Ishikawa (cell line): ENCODE measurements at regions not wholly inside any gene's neighbourhood (a gene's known extent, or its start where the extent isn't known, plus 50 kb on each side); places are given as distances from the start of the nearest gene placed in this dataset.

Experiments
- CEBPB ChIP-seq: IDR thresholded peaks from 2 replicates; pipeline ENCODE4 v1.6.1; 2012
- CREB1 ChIP-seq: IDR thresholded peaks from 2 replicates; pipeline ENCODE4 v1.6.1; 2012; ENCODE audit warnings: low read depth
- EGR1 ChIP-seq: IDR thresholded peaks from 2 replicates; pipeline ENCODE4 v1.6.1; 2012
- EP300 ChIP-seq: IDR thresholded peaks from 2 replicates; pipeline ENCODE4 v1.6.1; 2012; ENCODE audit warnings: borderline replicate concordance
- FOXM1 ChIP-seq: IDR thresholded peaks from 2 replicates; pipeline ENCODE4 v1.6.1; 2012; ENCODE audit warnings: low read depth, borderline replicate concordance
- MAX ChIP-seq: IDR thresholded peaks from 2 replicates; pipeline ENCODE4 v1.6.1; 2012
- NFIC ChIP-seq: IDR thresholded peaks from 2 replicates; pipeline ENCODE4 v1.6.1; 2012
- RAD21 ChIP-seq: IDR thresholded peaks from 2 replicates; pipeline ENCODE4 v1.6.1; 2012; ENCODE audit warnings: low read depth
- REST ChIP-seq: IDR thresholded peaks from 2 replicates; pipeline ENCODE4 v1.6.1; 2012; ENCODE audit warnings: low read depth, mild to moderate bottlenecking
- TAF1 ChIP-seq: IDR thresholded peaks from 2 replicates; pipeline ENCODE4 v1.6.1; 2012; ENCODE audit warnings: low read depth, mild to moderate bottlenecking
- TCF12 ChIP-seq: IDR thresholded peaks from 2 replicates; pipeline ENCODE4 v1.6.1; 2012; ENCODE audit warnings: low read depth
- TEAD4 ChIP-seq: IDR thresholded peaks from 2 replicates; pipeline ENCODE4 v1.6.1; 2012
- USF1 ChIP-seq: IDR thresholded peaks from 2 replicates; pipeline ENCODE4 v1.6.1; 2012
- YY1 ChIP-seq: IDR thresholded peaks from 2 replicates; pipeline ENCODE4 v1.6.1; 2012; ENCODE audit warnings: low read depth
- ZBTB7A ChIP-seq: IDR thresholded peaks from 2 replicates; pipeline ENCODE4 v1.6.1; 2012; ENCODE audit warnings: low read depth

- no peak for TF ChIP-seq REST
- no peak for TF ChIP-seq CEBPB
- TF ChIP-seq ZBTB7A, result no peak
- TF ChIP-seq TCF12, result no peak
- no peak for TF ChIP-seq USF1
- TF ChIP-seq NFIC, result no peak
- TF ChIP-seq CREB1, result no peak
- no peak for TF ChIP-seq FOXM1
- no peak for TF ChIP-seq RAD21
- no peak for TF ChIP-seq MAX
- no peak for TF ChIP-seq EP300
- no peak for TF ChIP-seq EGR1
- no peak for TF ChIP-seq YY1
- no peak for TF ChIP-seq TAF1
Observed at GRCh38 chr2:122535960-122536505, 780.6 kb downstream of the TSN start.

- TF ChIP-seq REST, result no peak
- no peak for TF ChIP-seq CEBPB
- no peak for TF ChIP-seq FOXM1
- TF ChIP-seq TEAD4, result no peak
- TF ChIP-seq YY1, result no peak
- no peak for TF ChIP-seq USF1
- TF ChIP-seq ZBTB7A, result no peak
- no peak for TF ChIP-seq CREB1
- no peak for TF ChIP-seq RAD21
- no peak for TF ChIP-seq TAF1
- no peak for TF ChIP-seq MAX
- no peak for TF ChIP-seq EP300
- TF ChIP-seq TCF12, result no peak
- no peak for TF ChIP-seq NFIC
- TF ChIP-seq EGR1, result no peak
Observed at GRCh38 chr2:122539311-122539710, 783.9 kb downstream of the TSN start.

- no peak for TF ChIP-seq ZBTB7A
Observed at GRCh38 chr2:122539920-122540319, 784.5 kb downstream of the TSN start.

- TF ChIP-seq REST (no peak), EP300 (no peak), CEBPB (no peak), EGR1 (no peak), RAD21 (no peak), ZBTB7A (no peak)
Observed at GRCh38 chr2:122542236-122542635, 786.8 kb downstream of the TSN start.

GRCh38 chr2:122542646-122543045 is 787.2 kb downstream of the TSN start:
- TF ChIP-seq TEAD4 (no peak), RAD21 (no peak), YY1 (no peak), CREB1 (no peak), ZBTB7A (no peak)
